Urinary bladder (tissue), 3 donors: ENCODE measurements at regions not wholly inside any gene's neighbourhood (a gene's known extent, or its start where the extent isn't known, plus 50 kb on each side); places are given as distances from the start of the nearest gene placed in this dataset.

ENCODE experiments used
- DNase-seq: peaks from one replicate; pipeline ENCODE4 v3.0.0-alpha.2; 2015; ENCODE audit errors: extremely low spot score
- H3K27ac ChIP-seq: one replicate; pipeline ENCODE4 v1.5.1; 2013; ENCODE audit warnings: low read depth, mild to moderate bottlenecking, moderate library complexity
- H3K36me3 ChIP-seq: one replicate; pipeline ENCODE4 v1.6.1; 2013; ENCODE audit warnings: mild to moderate bottlenecking, moderate library complexity; ENCODE audit not compliant: insufficient read depth
- H3K4me1 ChIP-seq: one replicate; pipeline ENCODE4 v1.6.1; 2013; ENCODE audit warnings: mild to moderate bottlenecking, moderate library complexity; ENCODE audit not compliant: insufficient read depth
- H3K4me3 ChIP-seq: one replicate; pipeline ENCODE4 v1.5.1; 2013; ENCODE audit warnings: low read depth, low read length
- WGBS: extraction: QIAGEN DNeasy Blood & Tissue Kit; methylation state at CpG from one replicate; pipeline ENCODE4 v1.1.7; 2013; 5-methylcytosine and 5-hydroxymethylcytosine counted together
- donor health status: healthy with polysubstance abuse.
- donor health status: healthy.

GRCh38 chr1:78830321-78830720 is 176.2 kb downstream of the ADGRL4 start:
- H3K4me3 ChIP-seq, result no peak overlapping the region
- no peak for DNase-seq
- whole genome bisulfite sequencing, result 92% methylated on average over 1 of the region's 1 CpG
- H3K36me3 ChIP-seq, result no peaks in the 10 kb centered on the region
- no peak overlapping the region for H3K27ac ChIP-seq
- H3K4me1 ChIP-seq, result no peaks in the 10 kb centered on the region

DNA sequence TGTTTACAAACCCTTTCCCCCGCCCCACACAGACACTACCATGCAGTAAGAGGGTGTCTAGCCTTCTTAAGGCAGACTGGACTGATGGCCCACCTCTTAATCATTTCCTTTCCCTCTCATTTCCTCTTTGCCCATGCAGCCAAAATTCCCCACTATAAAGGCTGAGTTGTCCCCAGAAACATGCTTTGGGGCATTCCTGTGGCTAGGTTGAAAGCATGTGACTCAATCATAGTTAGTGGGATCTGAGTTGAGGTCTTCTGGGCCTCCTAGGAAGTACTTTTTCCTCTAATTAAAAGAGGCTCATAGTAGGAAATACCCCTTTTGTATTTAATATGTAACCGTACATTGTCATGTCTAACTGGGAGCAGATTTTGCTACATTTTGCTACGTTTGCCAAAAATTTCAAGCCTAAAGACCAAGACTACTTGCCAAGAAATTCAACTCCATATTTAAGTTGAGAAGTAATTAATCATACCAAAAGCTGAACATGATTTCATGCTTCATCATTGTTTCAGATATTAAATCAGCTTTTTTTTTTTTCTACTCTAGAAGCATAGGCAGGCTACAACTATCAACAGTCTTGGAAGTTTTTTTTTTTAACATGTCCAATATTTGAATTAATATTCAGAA is 174.7 kb downstream of the ADGRL4 start:
- 89% methylated on average over 3 of the region's 3 CpGs for WGBS
- DNase-seq, result no peak
- H3K4me1 ChIP-seq, result no peaks in the 10 kb centered on the region
- no peaks in the 10 kb centered on the region for H3K36me3 ChIP-seq
- no peak overlapping the region for H3K4me3 ChIP-seq
- H3K27ac ChIP-seq, result no peak overlapping the region

GRCh38 chr1:78833491-78833890 is 173.0 kb downstream of the ADGRL4 start:
- H3K4me3 ChIP-seq, result no peak overlapping the region
- H3K27ac ChIP-seq, result no peak overlapping the region
- H3K36me3 ChIP-seq, result no peaks in the 10 kb centered on the region
- WGBS, result 49% methylated on average over 4 of the region's 4 CpGs
- no peak for DNase-seq
- H3K4me1 ChIP-seq, result no peaks in the 10 kb centered on the region

GRCh38 chr1:78834201-78834741 is 172.3 kb downstream of the ADGRL4 start:
- Histone ChIP-seq H3K4me3 (no peak overlapping the region), H3K4me1 (no peaks in the 10 kb centered on the region), H3K27ac (no peak overlapping the region), H3K36me3 (no peaks in the 10 kb centered on the region)
- no peak for DNase-seq
- whole genome bisulfite sequencing, result 92% methylated on average over 4 of the region's 4 CpGs

- DNase-seq, result no peak
- no peaks in the 10 kb centered on the region for H3K36me3 ChIP-seq
- H3K4me3 ChIP-seq, result no peak overlapping the region
- no peak overlapping the region for H3K27ac ChIP-seq
- no peaks in the 10 kb centered on the region for H3K4me1 ChIP-seq
Observed at GRCh38 chr1:78836726-78837125, 169.8 kb downstream of the ADGRL4 start.

- Histone ChIP-seq H3K36me3 (no peaks in the 10 kb centered on the region), H3K4me1 (no peaks in the 10 kb centered on the region), H3K4me3 (no peak overlapping the region), H3K27ac (no peak overlapping the region)
- peak; percentile 29 for DNase-seq
- 23% methylated on average over 2 of the region's 2 CpGs for WGBS
Observed at GRCh38 chr1:78839704-78840277, 166.7 kb downstream of the ADGRL4 start.
